ENCODE measurements at regions not wholly inside any gene's neighbourhood (a gene's known extent, or its start where the extent isn't known, plus 50 kb on each side); places are given as distances from the start of the nearest gene placed in this dataset.

DNA sequence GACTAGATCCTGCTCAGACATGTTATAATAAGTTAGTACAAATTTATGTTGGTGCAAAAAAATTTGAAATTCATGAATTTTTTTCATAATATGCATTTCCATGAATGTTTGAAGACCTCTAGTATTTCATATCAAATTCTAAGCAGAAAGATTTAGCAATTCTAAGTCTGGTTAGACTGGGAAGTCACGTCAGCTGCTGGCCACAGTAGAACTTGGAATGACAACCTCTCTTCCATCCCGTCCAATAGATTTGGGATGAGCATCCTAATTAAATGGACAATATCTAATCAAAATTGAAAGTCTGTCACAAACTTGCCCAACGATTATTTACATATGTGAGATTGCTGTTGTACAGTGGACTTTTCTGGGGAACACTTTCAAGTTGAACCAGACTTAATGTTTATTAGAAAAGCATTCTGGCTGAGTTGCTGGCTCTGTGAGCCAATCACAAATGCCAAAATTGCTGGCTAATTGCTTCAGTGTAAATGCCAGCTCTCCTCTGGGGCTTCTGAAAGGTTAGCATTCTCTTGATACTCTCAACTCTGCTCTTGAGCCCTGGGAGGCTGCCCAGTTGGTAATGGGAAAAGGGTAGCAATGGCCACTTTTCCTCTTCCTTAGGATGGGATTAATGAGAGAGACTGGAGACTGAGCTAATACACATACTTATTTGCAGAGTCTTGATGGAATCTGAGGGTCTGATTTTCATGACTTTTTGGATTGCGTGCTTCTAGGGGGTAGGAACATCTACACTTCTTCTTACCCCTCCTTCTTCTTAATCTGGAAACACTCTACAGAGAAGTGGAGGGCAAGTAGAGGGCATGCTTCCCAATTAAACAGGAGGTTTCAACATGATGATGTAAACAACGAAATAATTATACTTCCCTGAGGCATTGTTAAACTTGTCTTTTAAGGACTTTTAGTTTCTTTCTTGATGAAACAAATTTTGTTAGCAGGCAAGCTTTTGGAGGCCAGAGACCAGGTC is 253.5 kb downstream of the BAMBI start:
- DNase-seq, result no peak

DNA sequence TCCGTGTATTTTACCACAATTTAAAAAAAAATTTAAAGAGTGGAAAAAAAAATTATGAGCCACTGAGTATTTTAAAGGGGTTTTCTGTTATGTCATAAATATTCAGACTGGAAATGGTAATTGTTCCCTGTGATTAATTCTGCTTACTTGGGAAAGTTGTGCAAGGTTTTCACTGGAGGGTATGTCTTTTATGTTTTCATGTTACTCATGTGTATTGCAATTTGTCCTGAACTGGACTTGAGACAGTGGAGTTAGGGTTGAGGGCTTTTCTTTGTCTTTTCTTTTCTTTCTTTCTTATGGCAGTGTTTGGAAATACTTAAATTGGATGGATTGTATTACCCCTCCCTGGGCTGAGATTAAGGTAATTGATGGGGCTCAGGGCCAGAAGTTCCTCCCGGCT is 257.7 kb downstream of the BAMBI start:
- no peak for DNase-seq

DNA sequence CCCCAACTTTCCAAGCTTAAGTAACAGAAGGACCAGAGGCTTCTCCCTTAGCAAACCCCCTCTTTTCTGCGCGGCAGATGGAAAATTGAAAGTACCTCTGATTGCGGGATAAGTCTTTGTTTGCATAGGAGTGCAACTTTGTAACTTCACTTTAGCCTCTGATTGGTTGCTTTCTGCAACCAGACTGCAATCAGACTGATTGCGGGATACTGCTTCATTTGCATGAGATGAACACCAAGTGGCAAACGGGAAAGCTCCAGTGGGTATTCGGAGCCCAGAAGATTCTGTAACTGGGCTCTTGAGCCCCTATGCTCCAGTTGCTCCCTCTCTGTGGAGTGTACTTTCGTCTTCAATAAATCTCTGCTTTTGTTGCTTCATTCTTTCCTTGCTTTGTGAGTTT is 260.6 kb downstream of the BAMBI start:
- DNase-seq, result no peak

DNA sequence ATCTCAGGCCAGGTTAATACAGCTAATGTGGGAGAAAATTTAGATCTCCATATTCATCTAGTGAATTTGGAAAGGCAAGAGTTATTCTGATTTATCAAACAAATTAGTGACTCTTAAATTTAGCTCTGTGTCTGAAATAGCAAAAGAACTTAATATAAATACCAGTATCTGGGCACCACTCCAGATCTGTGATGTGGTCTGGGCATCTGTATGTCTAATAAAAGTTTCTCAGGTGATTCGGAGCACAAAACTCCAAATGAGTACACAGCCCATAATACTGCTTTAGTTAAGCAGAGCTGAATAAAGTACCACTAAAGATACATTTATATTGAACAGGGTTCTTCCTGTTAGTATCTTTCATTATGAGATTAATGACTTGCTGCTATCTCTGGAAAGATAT is 261.4 kb downstream of the BAMBI start:
- DNase-seq, result no peak

DNA sequence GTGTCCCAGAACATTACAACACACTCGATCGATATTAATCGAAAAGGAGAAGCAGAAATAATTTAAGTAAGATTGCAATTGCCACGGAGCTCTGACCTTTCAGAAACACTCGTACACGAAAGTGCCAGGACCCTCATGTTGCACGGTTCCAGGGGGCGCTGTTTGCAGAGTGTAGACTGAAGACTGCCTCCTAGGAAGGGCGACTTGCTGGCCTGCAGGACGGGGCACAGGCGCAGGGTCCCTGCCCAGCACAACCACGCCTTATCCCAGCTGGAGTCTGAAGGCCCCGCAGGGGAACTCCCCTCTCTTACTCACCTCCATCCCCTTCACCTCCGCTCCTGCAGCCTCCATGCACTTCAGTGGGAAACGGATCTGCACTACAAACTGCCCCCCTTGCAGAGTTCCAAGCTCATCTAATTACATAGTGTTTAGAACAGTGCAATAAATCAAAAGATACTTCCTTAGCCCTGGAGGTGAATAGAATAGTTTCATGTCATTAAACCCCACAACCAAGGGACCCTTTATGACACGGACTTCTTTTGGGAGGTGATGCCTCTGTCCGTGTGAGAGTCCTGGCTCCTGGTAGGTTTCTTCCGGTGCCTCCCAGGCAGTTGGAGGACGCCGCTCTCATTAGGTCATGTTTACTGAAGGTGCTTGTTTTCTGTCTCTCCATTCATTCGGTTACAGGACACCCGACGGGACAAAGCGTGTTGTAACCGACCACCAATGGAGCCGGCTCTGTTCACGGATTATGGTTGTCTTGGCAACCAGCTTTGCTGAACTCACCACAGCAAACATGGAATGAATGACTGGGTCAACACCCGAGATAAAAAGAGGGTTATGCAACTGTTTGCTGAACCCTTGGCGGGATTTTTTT is 262.2 kb downstream of the BAMBI start:
- no peak for DNase-seq

DNA sequence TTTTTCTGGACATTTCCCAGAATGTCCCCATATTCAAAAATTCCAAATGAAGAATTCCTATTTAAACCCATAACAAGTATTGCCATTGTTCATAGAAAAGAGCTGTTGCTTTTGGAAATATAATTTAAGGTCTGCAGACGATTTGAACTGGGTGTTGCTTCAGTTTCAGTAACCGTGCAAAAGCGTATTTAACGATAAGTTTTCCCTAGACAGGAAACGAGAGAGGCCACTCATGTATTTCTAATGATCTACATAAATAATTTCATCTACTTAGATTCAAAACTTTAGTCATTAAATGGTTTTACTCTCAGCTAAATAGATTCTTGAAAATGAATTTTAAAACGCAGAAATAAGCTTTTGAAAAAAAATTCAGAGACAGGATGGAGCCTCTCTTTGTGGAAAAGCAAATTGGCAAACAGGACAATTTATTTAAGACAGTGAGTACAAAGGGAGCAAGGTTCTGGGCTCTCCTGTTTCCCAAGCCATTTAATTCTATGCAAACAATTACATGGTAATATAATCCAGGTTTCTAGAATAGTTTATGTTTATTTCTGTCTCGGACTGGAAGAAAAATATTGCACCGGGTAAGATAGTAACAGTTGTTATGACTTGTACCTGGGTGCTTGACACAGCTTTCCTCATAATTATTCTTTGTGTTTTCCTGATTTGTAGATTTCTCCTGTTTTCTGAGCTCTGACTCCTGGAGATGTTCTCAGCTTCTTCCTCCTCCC is 263.0 kb downstream of the BAMBI start:
- DNase-seq, result no peak

DNA sequence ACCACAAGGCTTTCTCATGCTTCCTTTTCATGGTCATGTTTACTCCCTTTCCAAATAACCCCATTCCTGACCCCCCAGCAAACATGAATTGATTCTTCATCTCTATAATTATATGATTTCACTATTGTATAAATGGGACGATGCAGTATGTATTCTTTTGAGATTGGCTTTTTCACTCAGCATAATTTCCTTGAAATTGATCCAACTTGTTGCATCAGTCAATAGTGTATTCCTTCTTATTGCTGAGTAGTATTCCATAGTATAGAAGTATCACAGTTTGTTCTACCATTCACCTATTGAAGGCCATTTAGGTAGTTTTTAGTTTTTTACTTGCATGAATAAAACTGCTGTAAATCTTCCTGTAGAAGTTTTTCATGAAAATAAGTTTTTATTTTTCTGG is 264.7 kb downstream of the BAMBI start:
- no peak for DNase-seq

DNA sequence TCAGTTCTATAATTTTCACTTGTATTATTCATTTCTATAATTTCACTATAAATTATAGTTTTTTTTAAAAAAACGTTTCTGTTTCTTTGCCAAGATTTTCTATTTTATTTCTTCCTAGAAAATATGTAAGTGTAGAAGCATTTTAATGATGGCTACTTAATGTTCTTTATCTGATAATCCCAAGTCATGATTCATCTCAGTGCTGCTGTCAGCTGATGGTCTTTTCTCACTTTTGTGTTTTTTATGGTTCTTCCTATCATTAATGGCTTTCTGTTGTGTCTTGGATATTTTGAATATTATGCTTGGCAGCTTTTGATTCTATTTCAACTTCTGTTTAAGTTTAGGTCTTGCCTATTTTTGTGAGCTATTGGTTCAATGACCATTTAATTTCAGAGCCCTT is 268.6 kb downstream of the BAMBI start:
- DNase-seq, result no peak

DNA sequence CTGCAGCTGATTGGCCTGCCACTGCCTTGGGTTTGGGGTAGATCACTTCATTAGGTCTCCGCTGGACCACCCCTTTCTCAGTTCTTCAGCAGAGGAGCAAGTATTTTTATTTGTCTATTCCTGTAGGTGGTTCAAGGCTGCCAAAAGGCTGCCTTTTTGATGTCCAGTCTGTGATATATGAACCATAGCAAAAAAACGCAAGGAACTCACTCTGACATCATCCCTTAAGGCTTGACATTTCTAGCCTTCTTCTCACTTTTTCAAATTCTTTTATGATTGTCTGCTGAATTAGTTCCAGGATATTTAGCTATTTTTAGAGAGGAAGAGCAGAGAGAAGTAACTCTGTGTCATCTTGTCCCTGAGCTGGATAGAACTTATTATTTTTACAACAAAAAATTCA is 269.2 kb downstream of the BAMBI start:
- no peak for DNase-seq

DNA sequence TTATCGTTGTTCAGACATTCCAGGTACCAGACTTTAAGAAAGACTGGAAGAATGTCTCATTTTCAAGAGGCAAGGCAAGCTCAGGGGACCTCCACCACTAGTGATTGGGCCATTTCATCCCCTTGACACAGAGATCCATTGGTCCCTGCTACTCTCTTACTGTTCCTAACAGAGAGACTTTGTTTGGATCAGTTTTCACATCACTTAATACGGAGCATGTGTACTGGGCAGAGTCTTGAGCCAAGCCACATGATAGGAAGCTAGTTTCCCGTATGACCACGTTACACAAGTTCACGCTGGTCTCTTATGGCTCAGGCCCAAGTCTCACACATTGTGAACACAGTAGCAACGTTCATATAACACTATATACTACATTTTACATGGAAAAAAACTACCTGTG is 269.9 kb downstream of the BAMBI start:
- DNase-seq, result no peak

DNA sequence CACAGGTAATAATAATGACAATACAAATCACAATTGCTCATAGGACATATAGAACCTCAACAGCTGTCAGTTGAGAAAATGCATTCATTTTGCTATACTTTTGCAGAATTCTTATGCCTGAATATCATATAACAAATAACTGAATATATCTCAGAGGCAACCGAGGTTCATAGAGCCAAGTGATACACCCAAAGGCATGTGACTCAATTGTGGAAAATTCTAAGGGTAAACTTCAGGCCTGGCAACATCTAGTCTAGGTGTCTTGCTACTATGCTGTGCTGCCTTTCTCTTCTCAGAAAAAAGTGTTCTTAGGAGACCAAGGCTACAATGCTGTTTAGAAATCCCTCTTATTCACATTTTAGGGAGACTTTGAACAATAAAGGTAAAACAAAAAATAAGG is 270.7 kb downstream of the BAMBI start:
- DNase-seq, result no peak

DNA sequence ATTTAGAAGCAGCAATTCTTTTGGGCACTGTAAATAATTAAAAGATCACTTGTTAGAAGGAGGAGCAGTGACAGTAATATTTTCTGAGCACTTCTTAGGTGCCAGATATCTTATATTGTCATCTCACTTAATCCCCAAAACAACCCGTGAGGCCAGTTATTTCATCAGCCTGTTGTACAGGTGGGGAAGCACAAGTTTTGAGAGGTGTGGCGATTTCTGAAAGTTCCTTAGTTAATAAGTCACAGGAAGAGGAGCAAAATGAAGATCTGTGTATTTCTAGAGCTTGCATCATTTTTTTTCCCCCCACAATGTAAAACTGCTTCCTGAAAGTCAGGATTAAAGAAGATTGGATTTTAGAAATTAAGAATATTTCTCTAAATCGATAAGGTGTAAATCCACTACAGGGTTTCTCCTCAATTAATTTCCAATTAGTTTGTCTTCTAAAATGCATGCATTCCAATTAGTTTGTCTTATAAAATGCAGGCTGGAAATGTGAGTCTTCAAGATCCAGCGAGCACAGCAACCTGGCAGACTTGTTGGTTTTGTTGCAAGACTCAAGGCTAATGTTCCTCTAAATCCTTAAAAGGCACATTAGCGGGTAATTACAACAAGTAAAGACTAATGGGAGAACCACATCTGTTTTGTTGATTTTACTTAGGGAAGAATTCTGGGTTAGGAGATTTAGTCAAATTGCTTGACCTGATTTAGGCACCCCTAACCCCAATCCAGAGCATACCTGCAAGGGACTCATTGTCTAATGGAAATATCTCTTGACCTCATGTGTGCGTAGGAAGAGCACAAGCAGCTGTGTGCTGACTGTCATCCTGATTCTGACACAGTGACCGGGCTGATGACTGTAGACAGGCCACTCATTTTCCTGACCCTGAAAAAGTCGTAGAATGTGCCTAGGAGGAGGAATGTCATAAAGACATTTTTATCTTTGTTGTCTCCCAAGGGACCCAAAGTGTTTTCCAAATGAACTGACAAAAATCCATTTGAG is 272.0 kb downstream of the BAMBI start:
- no peak for DNase-seq

DNA sequence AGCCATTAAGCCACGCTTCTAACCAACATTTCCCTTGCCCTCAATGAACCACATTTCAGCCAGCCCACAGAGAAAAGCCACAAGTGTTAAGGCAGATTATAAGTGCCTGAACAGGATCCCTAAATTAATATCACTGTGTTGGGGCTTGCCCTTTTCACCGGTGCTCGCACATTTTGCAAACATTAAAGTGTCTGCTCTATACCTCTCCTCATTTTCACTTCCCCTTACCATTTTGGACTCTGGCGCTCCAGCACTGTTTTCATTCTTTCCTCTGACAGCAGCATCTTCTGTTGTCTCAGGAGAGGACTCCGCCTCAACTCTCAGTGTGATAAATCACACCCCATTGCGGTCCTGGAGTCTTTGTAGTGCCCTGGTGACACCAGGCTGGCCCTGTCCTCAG is 274.2 kb downstream of the BAMBI start:
- no peak for DNase-seq

DNA sequence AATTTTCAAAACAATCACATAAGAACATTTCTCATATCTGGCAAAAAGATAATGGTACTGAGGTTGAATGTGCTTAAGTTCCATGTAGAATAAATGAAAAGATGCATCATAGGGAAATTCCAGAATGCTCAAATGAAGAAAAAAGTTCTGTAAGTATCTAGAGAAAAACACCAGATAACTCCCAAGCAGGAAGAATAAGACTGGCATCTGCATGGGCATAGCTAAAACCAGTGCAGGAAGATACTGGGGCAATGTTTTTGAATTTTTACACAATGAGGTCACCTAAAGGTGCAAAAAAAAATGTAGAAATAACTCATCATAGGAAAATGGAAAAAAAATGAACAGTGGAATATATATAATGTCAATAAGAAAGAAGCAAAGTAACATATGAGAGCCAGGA is 275.2 kb downstream of the BAMBI start:
- no peak for DNase-seq

DNA sequence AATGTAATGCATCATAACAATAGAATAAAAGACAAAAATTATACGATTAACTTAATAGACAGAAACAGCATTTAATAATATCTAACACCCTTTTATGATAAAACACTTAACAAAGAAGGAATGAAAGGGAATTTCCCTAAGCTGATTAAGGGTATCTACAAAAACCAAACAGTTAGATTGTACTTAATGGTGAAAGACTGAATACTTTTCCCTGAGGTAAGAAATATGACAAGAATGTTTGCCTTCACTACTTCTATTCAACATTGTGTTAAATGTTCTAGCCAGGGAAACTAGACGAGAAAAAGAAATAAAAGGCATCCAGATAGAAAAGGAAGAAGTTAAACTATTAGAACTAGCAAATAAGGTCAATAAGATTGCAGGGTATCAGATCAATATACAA is 276.9 kb downstream of the BAMBI start:
- DNase-seq, result no peak

DNA sequence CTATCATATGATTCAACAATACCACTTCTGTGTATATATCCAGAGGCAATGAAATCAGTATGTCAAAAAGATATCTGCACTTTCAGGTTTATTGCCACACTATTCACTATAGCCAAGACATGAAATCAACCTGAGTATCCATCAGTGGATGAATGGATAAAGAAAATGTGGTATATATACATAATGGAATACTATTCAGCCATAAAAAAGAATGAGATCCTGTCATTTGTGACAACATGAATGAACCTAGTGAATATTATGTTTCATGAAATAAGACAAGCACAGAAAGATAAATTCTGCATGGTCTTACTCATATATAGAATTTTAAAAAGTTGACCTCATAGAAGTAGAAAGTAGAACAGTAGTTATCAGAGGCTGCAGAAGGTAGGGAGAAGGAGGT is 281.1 kb downstream of the BAMBI start:
- no peak for DNase-seq

DNA sequence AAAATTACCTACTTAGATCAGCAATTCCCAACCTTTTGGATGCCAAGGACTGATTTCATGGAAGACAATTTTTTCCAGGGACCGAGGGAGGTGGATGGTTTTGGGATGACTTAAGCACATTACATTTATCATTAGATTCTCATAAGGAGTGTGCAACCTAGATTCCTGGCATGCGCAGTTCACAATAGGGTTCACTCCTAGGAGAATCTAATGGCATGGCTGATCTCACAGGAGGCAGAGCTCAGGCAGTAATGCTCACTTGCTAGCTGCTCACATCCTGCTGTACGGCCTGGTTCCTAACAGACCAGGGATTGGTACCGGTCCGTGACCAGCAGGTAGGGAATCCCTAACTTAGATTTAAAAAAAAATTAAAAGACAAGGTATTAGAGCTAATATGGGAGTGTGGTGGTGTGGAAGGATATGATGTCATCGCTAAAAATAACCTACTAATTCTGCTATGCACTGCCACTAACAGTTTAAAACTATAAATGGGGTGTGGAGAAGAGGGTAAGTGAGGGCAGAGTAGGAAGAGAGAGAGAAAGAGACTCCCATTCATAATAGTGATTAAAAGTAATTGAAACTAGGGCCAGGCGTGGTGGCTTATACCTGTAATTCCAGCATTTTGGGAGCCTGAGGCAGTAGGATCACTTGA is 282.7 kb downstream of the BAMBI start:
- DNase-seq, result no peak

DNA sequence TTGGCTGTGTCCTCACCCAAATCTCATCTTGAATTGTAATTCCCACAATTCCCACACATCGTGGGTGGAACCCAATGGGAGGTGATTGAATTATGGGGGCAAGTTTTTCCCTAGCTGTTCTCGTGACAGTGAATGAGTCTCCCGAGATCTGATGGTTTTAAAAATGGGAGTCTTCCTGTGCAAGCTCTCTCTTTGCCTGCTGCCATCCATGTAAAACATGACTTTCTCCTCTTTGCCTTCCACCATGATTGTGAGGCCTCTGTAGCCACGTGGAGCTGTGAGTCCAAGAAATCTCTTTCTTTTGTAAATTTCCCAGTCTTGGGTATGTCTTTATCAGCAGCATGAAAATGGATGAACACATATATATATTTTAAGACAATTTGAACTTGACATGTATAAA is 285.4 kb downstream of the BAMBI start:
- DNase-seq, result no peak

DNA sequence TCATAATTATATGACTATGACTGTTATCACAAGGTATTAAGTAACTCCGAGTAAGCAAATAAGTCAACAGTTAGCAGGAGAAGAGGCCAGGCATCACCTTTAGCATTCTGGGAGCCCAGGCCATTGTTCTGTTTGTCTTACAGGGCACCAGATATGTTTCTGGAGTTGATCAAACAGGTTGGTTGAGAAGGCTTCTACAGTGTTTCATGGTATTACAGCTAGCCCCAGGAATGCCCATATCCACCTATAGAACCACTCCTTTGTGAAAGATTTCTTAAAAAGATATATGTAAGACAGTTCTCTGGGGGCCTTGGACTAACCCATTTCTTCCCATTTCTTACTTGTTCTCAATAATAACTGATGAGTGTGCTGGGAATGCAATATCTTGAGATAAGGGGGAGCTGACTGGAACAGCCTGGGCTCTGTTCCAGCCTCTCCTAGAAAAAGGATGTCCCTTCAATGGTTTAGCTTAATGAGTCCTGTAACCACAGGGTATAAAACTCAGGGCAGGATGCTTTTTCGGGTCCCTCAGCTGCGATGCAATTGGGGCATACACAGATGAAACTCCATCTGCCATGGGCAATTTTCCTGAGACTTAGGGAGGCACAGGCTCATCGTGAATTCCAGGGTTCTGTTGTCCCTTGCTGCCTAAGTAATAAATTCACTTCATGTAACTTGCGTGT is 286.4 kb downstream of the BAMBI start:
- no peak for DNase-seq

DNA sequence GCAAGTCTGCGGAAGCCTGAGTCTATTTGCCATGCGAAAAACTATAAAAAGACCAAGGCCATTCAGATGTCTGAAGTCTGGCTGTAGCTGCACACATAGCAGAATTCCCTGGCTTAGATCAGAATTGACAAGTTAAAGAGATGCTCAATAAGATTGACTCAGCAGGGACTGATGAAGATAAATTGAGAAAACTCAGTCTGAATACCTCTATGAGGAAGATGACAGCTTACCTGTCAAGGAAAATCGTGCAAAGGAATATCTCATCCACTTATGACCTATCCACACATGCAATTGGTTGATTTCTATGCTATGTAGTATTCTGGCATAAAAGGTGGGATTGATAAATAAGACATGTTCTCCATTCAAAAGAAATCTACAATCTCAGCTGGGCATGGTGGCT is 288.6 kb downstream of the BAMBI start:
- no peak for DNase-seq

DNA sequence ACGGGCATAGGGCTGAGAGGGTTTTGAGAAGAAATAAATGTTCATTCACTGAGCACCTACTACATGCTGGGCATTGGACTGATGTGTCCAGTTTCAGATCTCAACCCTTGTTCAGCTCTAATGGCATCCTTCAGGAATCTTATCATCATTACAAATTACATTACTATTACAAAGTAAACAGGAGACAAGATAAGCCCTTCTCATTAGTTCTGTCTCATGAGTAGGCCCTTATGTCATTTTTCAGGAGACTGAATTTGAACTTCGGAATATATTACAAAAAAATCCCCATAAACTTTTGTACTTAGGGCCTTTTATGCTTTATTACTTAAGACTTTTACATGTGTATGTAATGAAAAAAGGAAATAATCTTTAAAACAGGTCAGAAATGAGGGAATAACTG is 289.7 kb downstream of the BAMBI start:
- no peak for DNase-seq

Data from KG1 (cell line).